Upper lobe of left lung (tissue), 4 donors: ENCODE measurements at regions not wholly inside any gene's neighbourhood (a gene's known extent, or its start where the extent isn't known, plus 50 kb on each side); places are given as distances from the start of the nearest gene placed in this dataset.

Experiments used
- POLR2A ChIP-seq, 4 donors: fragments of 450-650 bp; IDR thresholded peaks; one replicate each; pipeline ENCODE4 v1.5.1; 2016 to 2017; ENCODE audit warnings: antibody characterized with exemption in 4 of 4, mild to moderate bottlenecking in 2 of 4
- POLR2AphosphoS5 ChIP-seq, 2 donors: sonication (generic); formaldehyde crosslinking; IDR thresholded peaks; one replicate each; pipeline ENCODE4 v1.5.1; 2017; ENCODE audit warnings: antibody characterized with exemption in 2 of 2
- TF ChIP-seq, protein P1 (sequence below), 6 experiments: fragments of 450-650 bp in 4 of 6; fragments of 200-600 bp in 2 of 6; sonication (generic) in 2 of 6; IDR thresholded peaks; one replicate each; pipeline ENCODE4 v1.5.1; 2016 to 2019; ENCODE audit warnings: antibody characterized with exemption in 6 of 6

GRCh38 chr1:201610858-201611257 is 71.9 kb downstream of the NAV1 start:
- no peak for TF ChIP-seq POLR2AphosphoS5 (IDR thresholded peaks at IDR 0.05)
- TF ChIP-seq, protein P1, sequence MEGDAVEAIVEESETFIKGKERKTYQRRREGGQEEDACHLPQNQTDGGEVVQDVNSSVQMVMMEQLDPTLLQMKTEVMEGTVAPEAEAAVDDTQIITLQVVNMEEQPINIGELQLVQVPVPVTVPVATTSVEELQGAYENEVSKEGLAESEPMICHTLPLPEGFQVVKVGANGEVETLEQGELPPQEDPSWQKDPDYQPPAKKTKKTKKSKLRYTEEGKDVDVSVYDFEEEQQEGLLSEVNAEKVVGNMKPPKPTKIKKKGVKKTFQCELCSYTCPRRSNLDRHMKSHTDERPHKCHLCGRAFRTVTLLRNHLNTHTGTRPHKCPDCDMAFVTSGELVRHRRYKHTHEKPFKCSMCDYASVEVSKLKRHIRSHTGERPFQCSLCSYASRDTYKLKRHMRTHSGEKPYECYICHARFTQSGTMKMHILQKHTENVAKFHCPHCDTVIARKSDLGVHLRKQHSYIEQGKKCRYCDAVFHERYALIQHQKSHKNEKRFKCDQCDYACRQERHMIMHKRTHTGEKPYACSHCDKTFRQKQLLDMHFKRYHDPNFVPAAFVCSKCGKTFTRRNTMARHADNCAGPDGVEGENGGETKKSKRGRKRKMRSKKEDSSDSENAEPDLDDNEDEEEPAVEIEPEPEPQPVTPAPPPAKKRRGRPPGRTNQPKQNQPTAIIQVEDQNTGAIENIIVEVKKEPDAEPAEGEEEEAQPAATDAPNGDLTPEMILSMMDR (IDR thresholded peaks at IDR 0.05), result no peak
- no peak for TF ChIP-seq POLR2A (IDR thresholded peaks at IDR 0.05)
